ENCODE measurements at regions not wholly inside any gene's neighbourhood (a gene's known extent, or its start where the extent isn't known, plus 50 kb on each side); places are given as distances from the start of the nearest gene placed in this dataset.

DNA sequence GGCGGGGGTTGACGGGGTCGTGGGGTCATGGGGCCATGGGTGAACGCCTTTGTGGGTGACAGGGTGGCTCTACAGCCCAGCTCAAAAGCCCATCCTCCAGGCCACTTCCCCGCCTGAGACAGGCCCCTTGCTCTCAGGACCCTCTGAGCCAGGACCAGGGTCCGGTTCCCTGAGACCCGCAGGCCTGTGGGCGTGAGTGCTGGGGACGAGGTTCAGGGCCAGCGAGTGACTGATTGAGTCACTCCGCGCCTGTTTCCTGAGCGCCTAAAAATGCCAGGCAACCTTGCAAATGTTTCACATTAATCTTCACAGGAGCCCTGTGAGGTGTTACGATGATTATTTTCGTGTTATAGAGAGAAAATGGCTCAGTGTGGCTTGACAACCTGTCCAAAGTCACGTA is 97.8 kb downstream of the ZNF674 start:
- no peak for TF ChIP-seq CTCF (IDR thresholded peaks at IDR 0.05; ENCODE audit: borderline replicate concordance, insufficient read depth, low read depth, low read length)
- peak overlapping the region; percentile 76 for H3K4me3 ChIP-seq (ENCODE audit: low read depth, low read length)

DNA sequence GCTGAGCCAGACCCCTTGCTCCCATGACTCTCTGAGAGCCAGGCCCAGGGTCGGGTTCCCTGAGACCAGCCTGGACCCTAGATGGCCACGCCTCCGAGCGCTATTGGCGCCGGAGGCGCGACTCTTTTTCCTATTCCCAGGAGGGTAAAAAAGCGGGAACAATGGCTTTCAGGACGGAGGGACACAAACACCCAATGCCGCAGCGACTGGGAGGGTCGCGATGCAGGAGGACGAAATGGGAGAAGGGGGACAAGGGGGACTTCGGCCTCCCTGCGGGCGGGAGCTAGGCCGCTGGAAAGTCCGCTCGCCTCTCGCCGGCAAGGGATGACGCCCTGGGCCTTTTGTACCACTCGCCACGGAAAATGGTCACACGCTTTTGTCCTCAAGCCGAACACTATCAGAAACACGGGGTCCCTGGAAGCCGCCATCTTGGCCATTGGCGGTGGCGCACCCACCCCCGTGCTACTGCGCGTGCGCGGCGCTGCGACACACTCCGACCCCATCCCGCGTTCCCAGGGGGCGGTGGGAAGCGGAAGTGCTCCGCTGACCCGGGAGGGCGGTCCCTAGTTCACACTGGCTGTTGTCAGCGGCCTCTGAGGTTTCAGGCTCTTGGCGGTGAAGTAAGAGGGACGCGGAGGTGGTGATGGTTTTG is 98.4 kb downstream of the ZNF674 start:
- no peak for TF ChIP-seq CTCF (IDR thresholded peaks at IDR 0.05; ENCODE audit: borderline replicate concordance, insufficient read depth, low read depth, low read length)
- H3K4me3 ChIP-seq (ENCODE audit: low read depth, low read length) = peak overlapping the region; percentile 76

GRCh38 chrX:46444011-46444410 is 101.2 kb downstream of the ZNF674 start:
- no peak overlapping the region for H3K4me3 ChIP-seq (ENCODE audit: low read depth, low read length)
- no peak for TF ChIP-seq CTCF (IDR thresholded peaks at IDR 0.05; ENCODE audit: borderline replicate concordance, insufficient read depth, low read depth, low read length)

DNA sequence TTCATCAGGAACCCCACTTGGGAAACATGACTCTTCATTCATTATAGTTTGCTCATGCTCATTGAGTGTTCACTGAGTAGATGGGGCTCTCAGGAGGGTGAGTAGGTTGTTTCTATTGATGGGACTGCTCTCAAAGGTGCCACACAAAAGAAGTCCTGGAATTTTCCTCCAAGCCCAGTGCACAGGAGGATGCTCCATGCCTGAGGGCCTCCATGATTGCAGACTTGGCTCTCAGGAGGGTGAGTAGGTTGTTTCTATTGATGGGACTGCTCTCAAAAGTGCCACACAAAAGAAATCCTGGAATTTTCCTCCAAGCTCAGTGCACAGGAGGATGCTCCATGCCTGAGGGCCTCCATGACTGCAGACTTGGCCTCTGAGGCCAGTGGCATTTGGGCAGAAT is 108.5 kb downstream of the ZNF674 start:
- H3K4me3 ChIP-seq (ENCODE audit: low read depth, low read length) = no peak overlapping the region
- no peak for TF ChIP-seq CTCF (IDR thresholded peaks at IDR 0.05; ENCODE audit: borderline replicate concordance, insufficient read depth, low read depth, low read length)

DNA sequence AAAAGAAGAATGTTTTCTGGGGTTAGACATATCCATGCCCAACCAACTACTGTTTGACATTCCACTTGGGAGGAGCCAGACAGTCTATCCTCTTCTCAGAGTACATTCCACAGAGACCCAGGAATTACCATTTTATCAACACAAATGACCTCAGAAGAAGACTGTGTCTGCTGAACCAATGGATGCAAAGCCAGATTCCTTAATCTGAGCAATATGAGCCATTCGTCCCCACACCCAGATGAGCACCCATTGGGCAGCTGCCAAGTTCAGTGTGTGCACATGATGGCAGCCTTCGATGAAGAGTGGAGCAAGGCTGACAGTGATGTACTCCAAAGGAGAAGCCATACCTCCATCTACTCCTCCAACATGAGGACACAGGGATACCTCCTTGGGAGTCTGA is 111.3 kb downstream of the ZNF674 start:
- no peak for TF ChIP-seq CTCF (IDR thresholded peaks at IDR 0.05; ENCODE audit: borderline replicate concordance, insufficient read depth, low read depth, low read length)

GRCh38 chrX:46408553-46409407 is 136.4 kb downstream of the ZNF674 start:
- no peak overlapping the region for H3K4me3 ChIP-seq (ENCODE audit: low read depth, low read length)
- peak; percentile 67; the same call in 1 of the 2 replicates for TF ChIP-seq CTCF (IDR thresholded peaks at IDR 0.05; ENCODE audit: borderline replicate concordance, insufficient read depth, low read depth, low read length)

More for the DNA sequence above, 111.3 kb downstream of the ZNF674 start:
- H3K4me3 ChIP-seq (ENCODE audit: low read depth, low read length) = no peak overlapping the region

DNA sequence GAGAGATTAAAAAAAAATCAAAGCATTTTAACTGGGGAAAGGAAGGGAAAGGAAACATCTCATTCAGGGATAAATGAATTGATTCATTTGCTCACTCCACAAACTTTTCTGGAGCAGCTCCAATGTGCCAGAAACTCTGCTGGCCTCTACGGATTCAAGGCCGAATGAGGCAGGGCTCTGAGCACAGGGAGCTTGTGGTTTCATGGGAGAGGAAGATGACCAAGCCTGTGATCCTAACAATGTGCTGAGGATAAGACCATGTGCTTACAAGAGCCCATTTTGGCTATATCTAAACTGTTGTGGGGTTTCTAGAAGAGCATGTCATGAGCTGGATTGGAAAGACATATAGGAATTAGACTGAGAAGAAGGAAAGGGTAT is 137.5 kb downstream of the ZNF674 start:
- H3K4me3 ChIP-seq (ENCODE audit: low read depth, low read length) = no peak overlapping the region
- TF ChIP-seq CTCF (IDR thresholded peaks at IDR 0.05; ENCODE audit: borderline replicate concordance, insufficient read depth, low read depth, low read length) = no peak
